ENCODE measurements at regions not wholly inside any gene's neighbourhood (a gene's known extent, or its start where the extent isn't known, plus 50 kb on each side); places are given as distances from the start of the nearest gene placed in this dataset.

- Mint-ChIP-seq H3K27me3 (ENCODE audit: insufficient read depth, low read depth) (peaks cover 5% of the 10 kb centered on the region), H3K4me1 (peaks cover 1% of the 10 kb centered on the region), H3K27ac (no peak overlapping the region), H3K9me3 (no peaks in the 10 kb centered on the region), H3K36me3 (no peaks in the 10 kb centered on the region), H3K4me3 (no peak overlapping the region)
- no peaks in the 10 kb centered on the region for H3K79me2 ChIP-seq (ENCODE audit: low read depth)
- no peak overlapping the region for H3K4me3 ChIP-seq
- H3K9me3 ChIP-seq (ENCODE audit: low read depth), result no peaks in the 10 kb centered on the region
- TF ChIP-seq CTCF (IDR thresholded peaks at IDR 0.05) (no peak), EZH2 (IDR thresholded peaks at IDR 0.05) (no peak), EZH2phosphoT487 (IDR thresholded peaks at IDR 0.05) (no peak)
- peak overlapping the region; percentile 68 for H2AFZ ChIP-seq (replicated peaks)
- no peak for DNase-seq (ENCODE audit: low spot score)
- no peak overlapping the region for H3K27ac ChIP-seq
- no peaks in the 10 kb centered on the region for H3F3A ChIP-seq (ENCODE audit: low read depth)
- H3K4me2 ChIP-seq, result no peak overlapping the region
- peaks cover 8% of the 10 kb centered on the region for H3K4me1 ChIP-seq
- H4K20me1 ChIP-seq (ENCODE audit: low read depth), result no peaks in the 10 kb centered on the region
- H3K9ac ChIP-seq, result no peak overlapping the region
- H3K36me3 ChIP-seq, result no peaks in the 10 kb centered on the region
- no peaks in the 10 kb centered on the region for H3K27me3 ChIP-seq
Observed at GRCh38 chr1:22383526-22384294, 67.9 kb upstream of the ZBTB40 start.

- Mint-ChIP-seq H3K9me3 (no peaks in the 10 kb centered on the region), H3K27ac (no peak overlapping the region), H3K36me3 (no peaks in the 10 kb centered on the region), H3K27me3 (ENCODE audit: insufficient read depth, low read depth) (peaks cover 6% of the 10 kb centered on the region), H3K4me1 (peaks cover 7% of the 10 kb centered on the region), H3K4me3 (no peak overlapping the region)
- Histone ChIP-seq H3K9ac (no peak overlapping the region), H3K27ac (no peak overlapping the region), H4K20me1 (ENCODE audit: low read depth) (no peaks in the 10 kb centered on the region), H3K4me3 (no peak overlapping the region), H3K4me1 (no peaks in the 10 kb centered on the region), H3K79me2 (ENCODE audit: low read depth) (no peaks in the 10 kb centered on the region), H3K9me3 (ENCODE audit: low read depth) (no peaks in the 10 kb centered on the region), H3K36me3 (no peaks in the 10 kb centered on the region), H3K27me3 (no peaks in the 10 kb centered on the region), H2AFZ (replicated peaks) (no peak overlapping the region), H3K4me2 (no peak overlapping the region), H3F3A (ENCODE audit: low read depth) (no peaks in the 10 kb centered on the region)
- DNase-seq (ENCODE audit: low spot score), result no peak
- TF ChIP-seq CTCF (IDR thresholded peaks at IDR 0.05), result no peak
- no peak for TF ChIP-seq EZH2phosphoT487 (IDR thresholded peaks at IDR 0.05)
- TF ChIP-seq EZH2 (IDR thresholded peaks at IDR 0.05), result no peak
Observed at GRCh38 chr1:22385537-22385936, 66.1 kb upstream of the ZBTB40 start.

GRCh38 chr1:22386774-22387173, 64.9 kb upstream of the ZBTB40 start:
- TF ChIP-seq EZH2 (IDR thresholded peaks at IDR 0.05) (no peak), CTCF (IDR thresholded peaks at IDR 0.05) (no peak), EZH2phosphoT487 (IDR thresholded peaks at IDR 0.05) (no peak)
- Histone ChIP-seq H3K9me3 (ENCODE audit: low read depth) (no peaks in the 10 kb centered on the region), H4K20me1 (ENCODE audit: low read depth) (no peaks in the 10 kb centered on the region), H3K36me3 (no peaks in the 10 kb centered on the region), H3K4me3 (no peak overlapping the region), H3K9ac (no peak overlapping the region), H3K79me2 (ENCODE audit: low read depth) (no peaks in the 10 kb centered on the region), H3K27ac (no peak overlapping the region), H2AFZ (replicated peaks) (no peak overlapping the region), H3F3A (ENCODE audit: low read depth) (no peaks in the 10 kb centered on the region), H3K4me2 (no peak overlapping the region), H3K27me3 (no peaks in the 10 kb centered on the region), H3K4me1 (no peaks in the 10 kb centered on the region)
- H3K27ac Mint-ChIP-seq, result no peak overlapping the region
- peaks cover 10% of the 10 kb centered on the region for H3K4me1 Mint-ChIP-seq
- no peak overlapping the region for H3K4me3 Mint-ChIP-seq
- peaks cover 12% of the 10 kb centered on the region for H3K27me3 Mint-ChIP-seq (ENCODE audit: insufficient read depth, low read depth)
- no peaks in the 10 kb centered on the region for H3K36me3 Mint-ChIP-seq
- DNase-seq (ENCODE audit: low spot score), result no peak
- H3K9me3 Mint-ChIP-seq, result no peaks in the 10 kb centered on the region

Data from neural progenitor cell (in vitro differentiated cells).